Right ventricle myocardium inferior (tissue), 1 donor: ENCODE measurements at regions not wholly inside any gene's neighbourhood (a gene's known extent, or its start where the extent isn't known, plus 50 kb on each side); places are given as distances from the start of the nearest gene placed in this dataset.
"Not testable (repeated sequence)": the region's sequence is repeated elsewhere in the genome, so short reads cannot be mapped to it uniquely, and the experiment has no call there.

Source experiments
- ATAC-seq: fragments of 200-7000 bp; cut with Tn5 transposase; one replicate; pipeline ENCODE4 v1.9.1; 2020; ENCODE audit warnings: mild to moderate bottlenecking, moderate library complexity
- DNase-seq: peaks from one replicate; pipeline ENCODE4 v3.0.0; 2021; ENCODE audit errors: missing footprints
- intact Hi-C: fragments of 100-400 bp; cut with DNase I; formaldehyde crosslinking; loops from one replicate; pipeline ENCODE4 v1.11.0; 2022
- donor health status: DM: no; HTN: yes; CAD: no; lungs with severe emphysema.

- intact Hi-C loops, result no loop called here
- DNase-seq (no peak), ATAC-seq (no peak)
Observed at GRCh38 chr5:166192696-166193095, 2098.7 kb upstream of the WWC1 start.

- no peak for ATAC-seq
- DNase-seq, result no peak
- intact Hi-C loops, result no loop called here
Observed at GRCh38 chr5:166195981-166196380, 2095.5 kb upstream of the WWC1 start.

GRCh38 chr5:166200532-166200931 lies 2090.9 kb upstream of the WWC1 start:
- intact Hi-C loops, result no loop called here
- ATAC-seq (no peak), DNase-seq (no peak)

GRCh38 chr5:166211640-166212039 lies 2079.8 kb upstream of the WWC1 start:
- intact Hi-C loops, result no loop called here
- DNase-seq, result no peak
- no peak for ATAC-seq

- DNase-seq (no peak), ATAC-seq (no peak)
- intact Hi-C loops, result no loop called here
Observed at GRCh38 chr5:166236327-166236726, 2055.1 kb upstream of the WWC1 start.

GRCh38 chr5:166240705-166241104 lies 2050.7 kb upstream of the WWC1 start:
- intact Hi-C loops, result no loop called here
- no peak for DNase-seq
- no peak for ATAC-seq

- intact Hi-C loops, result no loop called here
- DNase-seq, result no peak
- no peak for ATAC-seq
Observed at GRCh38 chr5:166245556-166245955, 2045.9 kb upstream of the WWC1 start.

- DNase-seq, result no peak
- intact Hi-C loops, result no loop called here
- ATAC-seq, result no peak
Observed at GRCh38 chr5:166251786-166252185, 2039.7 kb upstream of the WWC1 start.

- no peak for ATAC-seq
- DNase-seq, result no peak
- intact Hi-C loops, result no loop called here
Observed at GRCh38 chr5:166257661-166258060, 2033.8 kb upstream of the WWC1 start.

GRCh38 chr5:166262395-166262794 lies 2029.0 kb upstream of the WWC1 start:
- no peak for ATAC-seq
- intact Hi-C loops, result no loop called here
- DNase-seq, result no peak

- intact Hi-C loops, result no loop called here
- ATAC-seq (no peak), DNase-seq (no peak)
Observed at GRCh38 chr5:166267907-166268306, 2023.5 kb upstream of the WWC1 start.

GRCh38 chr5:166270712-166271111 lies 2020.7 kb upstream of the WWC1 start:
- DNase-seq, result no peak
- intact Hi-C loops, result no loop called here
- no peak for ATAC-seq

- intact Hi-C loops, result no loop called here
- DNase-seq, result no peak
Observed at GRCh38 chr5:166276006-166276405, 2015.4 kb upstream of the WWC1 start.

GRCh38 chr5:166279828-166280227 lies 2011.6 kb upstream of the WWC1 start:
- ATAC-seq, result no peak
- no peak for DNase-seq
- intact Hi-C loops, result no loop called here

More at GRCh38 chr5:166276006-166276405, 2015.4 kb upstream of the WWC1 start:
- no peak for ATAC-seq

GRCh38 chr5:166281433-166281832 lies 2010.0 kb upstream of the WWC1 start:
- ATAC-seq (no peak), DNase-seq (no peak)
- intact Hi-C loops, result no loop called here

GRCh38 chr5:166282939-166283338 lies 2008.5 kb upstream of the WWC1 start:
- no peak for DNase-seq
- intact Hi-C loops, result no loop called here
- ATAC-seq, result no peak

GRCh38 chr5:166285361-166285760 lies 2006.1 kb upstream of the WWC1 start:
- intact Hi-C loops, result no loop called here
- no peak for ATAC-seq
- DNase-seq, result no peak

- intact Hi-C loops, result no loop called here
- no peak for ATAC-seq
Observed at GRCh38 chr5:166286832-166287231, 2004.6 kb upstream of the WWC1 start.

GRCh38 chr5:166287866-166288265 lies 2003.6 kb upstream of the WWC1 start:
- ATAC-seq (no peak), DNase-seq (no peak)
- intact Hi-C loops, result no loop called here

More at GRCh38 chr5:166286832-166287231, 2004.6 kb upstream of the WWC1 start:
- no peak for DNase-seq

GRCh38 chr5:166291800-166292199 lies 1999.6 kb upstream of the WWC1 start:
- ATAC-seq, intact Hi-C loops: not testable (repeated sequence)

GRCh38 chr5:166293892-166294291 lies 1997.6 kb upstream of the WWC1 start:
- no peak for DNase-seq
- intact Hi-C loops, result no loop called here
- no peak for ATAC-seq

More at GRCh38 chr5:166291800-166292199, 1999.6 kb upstream of the WWC1 start:
- DNase-seq, result not testable (repeated sequence)

GRCh38 chr5:166302166-166302565 lies 1989.3 kb upstream of the WWC1 start:
- no peak for ATAC-seq
- intact Hi-C loops, result no loop called here

More at GRCh38 chr5:166302166-166302565, 1989.3 kb upstream of the WWC1 start:
- no peak for DNase-seq
